M059J (cell line): ENCODE measurements at regions not wholly inside any gene's neighbourhood (a gene's known extent, or its start where the extent isn't known, plus 50 kb on each side); places are given as distances from the start of the nearest gene placed in this dataset.

Experiments used
- DNase-seq: peaks from one replicate; pipeline ENCODE4 v3.0.0-alpha.2; 2012; ENCODE audit warnings: low read depth

DNA sequence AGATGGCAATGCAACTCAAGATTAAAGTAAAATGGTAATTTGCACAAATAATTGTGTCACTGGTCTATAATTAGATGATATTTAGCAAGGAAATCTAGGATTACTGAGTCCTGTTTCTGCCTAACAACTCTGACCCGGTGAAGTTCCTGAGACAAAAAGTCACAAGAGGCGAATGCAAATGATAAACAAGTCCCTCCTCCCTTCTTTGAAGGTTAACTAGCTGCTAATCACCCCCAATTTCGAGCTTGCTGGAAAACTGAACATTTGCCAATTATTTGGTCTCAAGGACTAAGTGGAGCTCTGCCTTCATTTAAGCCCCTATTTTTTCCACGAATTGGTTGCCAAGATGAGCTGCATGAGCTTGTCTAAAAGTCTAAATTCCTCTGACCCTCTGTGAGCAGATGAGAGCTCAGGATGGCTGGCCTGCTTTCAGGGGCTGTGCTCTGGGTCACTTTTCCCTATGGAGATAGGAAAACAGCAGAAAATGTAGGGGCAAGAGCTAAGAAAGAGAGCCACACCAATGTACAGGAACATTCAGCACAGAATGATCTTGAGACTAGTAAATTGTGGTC lies 127.3 kb downstream of the MBL2 start:
- DNase-seq, result no peak

DNA sequence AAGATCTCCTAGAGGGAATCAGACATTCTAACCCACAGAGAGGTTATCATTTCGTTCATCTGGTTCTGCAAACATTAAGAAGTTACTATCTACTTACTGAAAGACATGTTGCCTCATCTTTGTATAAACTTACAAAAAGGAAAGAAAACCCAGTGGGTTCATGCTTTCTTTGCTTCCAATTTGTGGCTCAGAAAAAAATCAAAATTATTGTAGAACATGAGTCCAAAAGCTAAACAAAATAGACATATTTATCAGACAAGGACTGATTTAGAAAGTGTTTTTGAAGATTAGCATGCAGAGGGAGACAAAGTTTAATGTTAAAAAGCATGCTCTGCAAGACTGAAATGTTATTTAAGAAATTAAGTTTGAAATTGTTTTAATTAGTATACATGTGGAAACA lies 123.1 kb downstream of the MBL2 start:
- no peak for DNase-seq

DNA sequence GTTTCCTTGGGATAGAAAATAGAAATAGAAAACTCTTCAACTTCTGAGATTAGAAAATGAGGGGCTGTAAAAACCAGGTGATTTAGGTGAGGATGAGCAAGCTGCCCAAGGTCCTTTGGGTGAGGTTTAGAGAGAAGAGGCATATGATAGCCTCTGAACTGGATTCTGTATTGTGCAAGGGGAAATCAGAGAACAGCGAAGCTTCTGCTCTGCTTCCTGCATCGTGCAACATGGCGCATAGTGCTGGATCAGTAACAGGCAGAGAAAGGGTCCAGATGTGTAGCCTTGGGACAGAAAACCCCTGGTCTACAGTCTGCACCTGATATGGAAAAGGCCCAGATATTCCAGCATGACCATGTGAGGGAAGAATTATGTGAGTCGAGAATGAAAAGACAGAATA lies 121.7 kb downstream of the MBL2 start:
- DNase-seq, result no peak

DNA sequence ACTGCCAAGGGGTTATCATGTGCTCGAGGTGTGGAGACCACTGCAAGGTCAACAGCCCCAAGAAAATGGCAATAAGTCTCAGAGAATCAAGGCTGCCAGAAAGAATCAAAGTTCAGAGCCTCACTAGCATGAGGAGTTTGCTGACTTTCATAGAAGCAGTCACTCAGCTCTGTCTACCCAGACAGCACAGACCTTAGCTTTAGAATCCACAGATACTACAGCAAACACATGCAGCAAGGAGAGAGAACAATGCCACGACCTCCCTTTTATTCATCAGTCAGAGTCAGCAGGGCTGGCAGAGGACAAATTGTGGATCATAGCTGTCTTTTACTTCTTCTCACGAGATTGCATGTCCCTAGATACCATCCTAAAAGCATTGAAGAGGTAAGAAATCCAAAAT lies 121.3 kb downstream of the MBL2 start:
- peak; percentile 19 for DNase-seq

DNA sequence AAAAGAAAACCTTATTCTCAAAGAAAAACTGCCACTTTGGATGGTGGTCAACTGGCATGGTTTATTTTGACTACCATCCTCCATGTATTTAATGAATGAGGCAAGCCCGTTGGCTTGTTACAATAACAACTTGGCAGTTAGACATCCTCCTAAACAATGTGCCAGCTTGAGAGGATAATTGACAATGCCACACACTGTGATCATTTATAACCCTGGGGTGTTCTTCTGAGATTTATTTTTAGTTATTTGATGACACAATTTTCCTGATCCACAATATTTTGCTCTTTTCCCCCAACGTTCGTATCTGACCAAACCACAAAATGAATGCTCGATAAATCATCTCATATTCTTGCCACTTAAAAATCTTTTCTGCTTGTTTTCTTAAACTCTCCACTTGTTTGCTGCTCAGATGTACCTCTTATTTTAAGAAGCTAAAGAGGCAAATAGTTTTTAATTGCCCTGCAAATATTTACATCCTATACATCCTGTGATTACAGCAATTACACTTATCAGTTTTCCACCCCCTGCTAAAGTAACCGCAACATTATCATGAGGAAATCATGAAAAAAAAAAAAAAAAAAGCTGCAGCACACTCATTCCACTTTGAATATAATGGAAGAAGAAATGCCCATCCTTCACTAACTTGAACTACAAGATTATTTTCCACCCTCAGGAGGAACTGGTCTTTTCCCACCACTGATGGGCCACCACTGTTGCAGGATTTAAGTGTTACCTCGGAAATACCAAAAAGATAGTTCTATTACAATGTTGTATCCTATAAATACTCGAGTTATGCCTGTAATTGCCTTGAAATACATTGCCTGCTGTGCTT lies 119.9 kb downstream of the MBL2 start:
- DNase-seq, result peak; percentile 87

DNA sequence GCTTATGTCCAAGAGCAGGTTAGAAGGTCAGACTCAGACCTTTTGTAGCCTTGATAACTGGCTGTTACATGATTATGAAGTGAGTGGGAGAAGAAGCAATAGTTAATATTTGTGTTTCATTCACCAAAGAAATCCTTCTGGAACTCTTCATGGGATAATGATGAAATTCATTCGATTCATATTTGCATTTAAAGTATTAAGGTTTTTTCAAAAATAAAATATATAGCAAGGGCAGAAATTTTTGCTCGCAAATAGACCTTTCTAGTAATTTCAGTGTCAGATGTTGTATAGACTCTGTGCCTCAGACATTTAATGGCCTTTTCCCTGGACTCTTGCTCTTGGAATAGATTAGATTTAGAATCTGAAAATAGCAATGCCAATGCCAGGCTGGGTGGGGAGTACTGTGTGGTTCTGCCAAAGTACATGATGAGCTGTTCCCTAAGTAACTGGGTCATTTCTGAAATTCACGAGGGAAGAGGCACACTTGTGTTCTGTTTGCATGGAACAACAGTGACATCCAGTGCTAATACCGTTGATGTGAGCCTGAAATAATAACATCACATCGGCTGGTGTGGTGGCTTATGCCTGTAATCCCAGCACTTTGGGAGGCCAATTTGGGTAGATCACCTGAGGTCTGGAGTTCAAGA lies 119.2 kb downstream of the MBL2 start:
- DNase-seq, result peak; percentile 16

DNA sequence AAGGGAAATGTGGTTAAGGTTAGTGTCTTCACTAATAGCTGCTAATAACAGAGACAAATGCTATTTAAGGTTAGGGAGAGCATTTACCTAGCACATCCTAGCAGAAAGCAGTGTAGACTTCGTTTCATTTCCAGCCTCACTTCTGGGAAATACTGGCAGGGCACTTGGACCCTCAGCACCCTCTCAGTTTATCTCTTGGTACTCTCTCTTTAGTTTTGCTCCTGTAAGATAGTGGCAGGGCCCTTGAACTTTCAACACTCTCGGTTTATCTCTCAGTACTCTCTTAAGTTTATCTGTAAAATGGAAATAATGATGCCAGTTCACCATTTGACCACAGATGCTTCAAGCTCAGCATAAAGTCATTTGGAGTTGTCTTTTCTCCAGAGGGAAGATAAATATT lies 118.4 kb downstream of the MBL2 start:
- DNase-seq, result no peak

GRCh38 chr10:52658112-52658511 lies 114.5 kb downstream of the MBL2 start:
- DNase-seq, result no peak

DNA sequence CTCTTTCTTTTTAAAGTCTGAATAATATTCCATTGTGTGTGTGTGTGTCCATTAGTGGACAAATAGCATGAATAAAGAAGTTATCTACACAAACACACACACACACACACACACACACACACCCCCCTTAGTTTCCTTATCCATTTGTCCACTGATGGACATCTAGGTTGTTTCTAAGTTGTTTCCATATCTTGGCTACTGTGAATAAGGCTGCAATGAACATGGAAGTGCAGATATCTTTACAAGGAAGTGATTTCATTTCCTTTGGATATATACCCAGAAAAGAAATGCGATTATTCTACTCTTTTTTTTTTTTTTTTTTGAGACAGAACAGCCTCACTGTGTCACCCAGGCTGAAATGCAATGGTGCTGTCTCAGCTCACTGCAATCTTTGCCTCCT lies 113.5 kb downstream of the MBL2 start:
- DNase-seq, result no peak

DNA sequence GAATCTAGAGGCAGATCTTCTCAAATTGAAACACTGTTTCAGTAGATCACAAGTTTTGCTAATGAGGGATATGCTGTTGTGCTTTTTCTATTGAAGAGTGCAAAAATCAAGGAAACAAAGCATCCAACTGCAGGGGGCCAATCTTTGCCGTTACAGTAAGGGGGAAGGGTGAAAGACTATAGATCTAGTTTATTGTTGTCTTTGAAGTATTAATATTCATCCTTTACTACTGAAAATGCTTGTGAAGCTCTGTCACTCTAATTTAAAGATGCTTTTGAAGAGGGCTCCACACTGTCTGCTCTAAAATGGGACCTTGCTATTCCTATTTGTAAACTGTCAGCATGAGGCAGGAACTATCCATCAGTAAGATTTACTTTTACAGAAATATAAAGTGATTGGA lies 110.3 kb downstream of the MBL2 start:
- no peak for DNase-seq

- no peak for DNase-seq
Measured at GRCh38 chr10:52663161-52663560, 109.4 kb downstream of the MBL2 start.

GRCh38 chr10:52664629-52665028 lies 108.0 kb downstream of the MBL2 start:
- DNase-seq, result peak; percentile 37

DNA sequence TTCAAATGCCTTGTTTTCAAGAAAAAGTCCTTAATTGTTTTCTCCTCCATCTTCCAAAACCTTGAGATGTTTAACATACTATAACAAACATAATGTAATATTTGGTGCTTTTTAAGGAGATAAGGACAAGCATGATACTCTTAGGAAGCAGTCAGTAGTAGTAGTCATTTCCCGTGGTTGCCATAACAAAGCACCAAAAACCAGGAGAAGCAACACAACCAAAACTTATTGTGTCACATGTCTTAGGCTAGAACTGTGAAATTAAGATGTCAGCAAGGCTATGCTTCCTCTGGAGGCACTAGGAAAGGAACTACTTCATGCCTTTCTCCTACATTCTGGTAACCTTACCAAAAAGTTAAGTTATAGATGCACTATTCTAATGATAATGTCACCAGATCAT lies 106.8 kb downstream of the MBL2 start:
- DNase-seq, result peak; percentile 37

- DNase-seq, result no peak
Measured at GRCh38 chr10:52666931-52667330, 105.7 kb downstream of the MBL2 start.

GRCh38 chr10:52668024-52668423 lies 104.6 kb downstream of the MBL2 start:
- peak; percentile 78 for DNase-seq

GRCh38 chr10:52672880-52673279 lies 99.7 kb downstream of the MBL2 start:
- no peak for DNase-seq

GRCh38 chr10:52673468-52673867 lies 99.1 kb downstream of the MBL2 start:
- no peak for DNase-seq

DNA sequence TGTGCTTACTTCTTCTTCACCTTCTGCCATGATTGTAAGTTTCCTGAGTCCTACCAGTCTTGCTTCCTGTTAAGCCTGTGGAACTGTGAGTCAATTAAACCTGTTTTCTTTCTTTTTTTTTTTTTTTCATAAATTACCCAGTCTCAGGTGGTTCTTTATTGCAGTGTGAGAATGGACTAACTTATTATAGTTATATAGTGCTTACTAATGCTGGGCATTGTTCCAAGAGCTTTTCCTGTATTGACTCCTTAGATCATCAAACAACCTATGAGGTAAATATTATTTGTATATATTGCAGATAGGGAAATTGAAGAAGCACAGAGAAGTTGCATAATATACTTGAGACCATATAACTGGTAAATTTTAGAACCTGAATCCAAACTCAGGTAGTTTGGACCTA lies 98.1 kb downstream of the MBL2 start:
- no peak for DNase-seq

DNA sequence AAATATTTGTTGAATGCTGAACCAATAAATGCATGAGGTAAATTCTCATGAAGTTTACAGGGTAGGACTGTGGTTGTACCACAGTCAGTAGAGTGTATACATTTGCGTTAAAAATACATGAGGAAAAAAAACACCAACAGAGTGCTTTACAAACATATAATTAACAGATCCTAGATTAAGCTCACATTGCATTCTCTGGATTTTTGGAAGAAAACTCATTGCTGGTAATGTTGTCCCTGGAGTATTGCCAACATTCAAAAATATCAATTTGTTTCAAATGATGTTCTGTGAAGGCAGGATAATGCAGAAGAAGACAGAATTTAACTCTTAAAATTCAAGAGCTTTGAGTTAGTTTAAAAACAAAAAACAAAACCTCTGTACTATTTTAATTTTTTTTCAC lies 95.5 kb downstream of the MBL2 start:
- peak; percentile 21 for DNase-seq

GRCh38 chr10:52678611-52679010 lies 94.0 kb downstream of the MBL2 start:
- DNase-seq, result no peak

GRCh38 chr10:52679117-52679516 lies 93.5 kb downstream of the MBL2 start:
- DNase-seq, result no peak

DNA sequence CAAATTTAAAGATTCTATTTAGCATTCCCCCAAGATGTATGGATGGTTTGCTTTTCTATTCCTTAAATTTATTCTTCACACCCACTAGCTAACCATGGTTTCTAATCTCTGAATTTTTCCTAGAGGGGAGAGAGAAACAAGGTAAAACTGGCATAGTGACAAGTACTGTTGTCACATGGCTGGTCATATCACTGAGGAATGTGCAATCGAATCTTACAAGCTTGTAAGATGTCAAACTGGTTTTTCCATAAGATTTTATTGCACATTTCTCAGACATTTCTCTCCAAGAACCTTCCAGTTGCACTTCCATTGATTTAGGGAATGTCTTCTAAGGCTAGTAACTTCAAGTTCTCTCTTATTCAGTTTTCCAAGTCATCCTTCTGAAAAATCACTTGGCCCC lies 89.8 kb downstream of the MBL2 start:
- peak; percentile 38 for DNase-seq

DNA sequence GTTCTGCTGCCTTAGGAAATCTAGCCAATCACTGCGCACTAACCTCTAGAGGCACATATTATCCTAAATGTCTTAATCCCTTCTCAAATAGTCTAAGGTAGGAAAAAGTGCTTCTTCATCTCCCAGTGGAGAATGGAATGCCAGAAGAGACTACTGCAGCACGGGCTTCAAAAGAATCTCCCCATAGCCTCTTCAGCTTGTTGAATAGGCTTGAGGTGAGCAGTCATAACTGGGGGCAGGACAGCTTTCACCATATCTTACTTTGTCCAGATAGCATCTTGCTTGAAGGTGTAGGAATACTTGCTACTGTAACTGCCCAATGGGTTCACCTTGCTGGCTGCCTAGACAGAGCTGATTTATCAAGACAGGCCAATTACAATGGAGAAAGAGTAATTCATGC lies 88.8 kb downstream of the MBL2 start:
- DNase-seq, result no peak
